OCI-LY7 (cell line): ENCODE measurements at regions not wholly inside any gene's neighbourhood (a gene's known extent, or its start where the extent isn't known, plus 50 kb on each side); places are given as distances from the start of the nearest gene placed in this dataset.

ENCODE experiments used
- CTCF ChIP-seq: fragments of 200-600 bp; sonication (generic); conservative IDR thresholded peaks from 2 replicates; pipeline ENCODE4 v1.5.1; 2014; ENCODE audit warnings: mild to moderate bottlenecking, antibody characterized with exemption, low read length, moderate library complexity, mixed read lengths
- EZH2phosphoT487 ChIP-seq: fragments of 200-600 bp; sonication (generic); IDR thresholded peaks from 2 replicates; pipeline ENCODE4 v1.6.1; 2018; ENCODE audit warnings: low read depth, borderline replicate concordance, mild to moderate bottlenecking, mixed run types, antibody characterized with exemption, low read length, moderate library complexity, mixed read lengths

GRCh38 chr5:98588215-98588614, 185.2 kb upstream of the RGMB start:
- TF ChIP-seq CTCF (no peak), EZH2phosphoT487 (no peak)
